HCT116 (cell line): ENCODE measurements at regions not wholly inside any gene's neighbourhood (a gene's known extent, or its start where the extent isn't known, plus 50 kb on each side); places are given as distances from the start of the nearest gene placed in this dataset.

Experiments used
- CEBPB ChIP-seq: IDR thresholded peaks from 2 replicates; pipeline ENCODE4 v1.6.1; 2012; ENCODE audit warnings: low read depth
- FOSL1 ChIP-seq: IDR thresholded peaks from 2 replicates; pipeline ENCODE4 v1.6.1; 2012; ENCODE audit warnings: low read depth
- POLR2A ChIP-seq: IDR thresholded peaks from 2 replicates; pipeline ENCODE4 v1.7.0; 2011; ENCODE audit warnings: borderline replicate concordance; ENCODE audit not compliant: insufficient read depth, insufficient read length; ENCODE audit errors: extremely low read depth
- SIN3A ChIP-seq: IDR thresholded peaks from 2 replicates; pipeline ENCODE4 v1.6.1; 2012; ENCODE audit warnings: low read depth
- SRF ChIP-seq: IDR thresholded peaks from 2 replicates; pipeline ENCODE4 v1.6.1; 2012; ENCODE audit warnings: low read depth
- TCF7L2 ChIP-seq: IDR thresholded peaks from 2 replicates; pipeline ENCODE4 v1.7.0; 2011; ENCODE audit warnings: borderline replicate concordance, inconsistent platforms; ENCODE audit not compliant: insufficient read depth, insufficient read length; ENCODE audit errors: extremely low read depth
- ZNF274 ChIP-seq: fragments of 200-500 bp; sonication (Bioruptor generic); IDR thresholded peaks from 2 replicates; pipeline ENCODE4 v1.6.1; 2014; ENCODE audit warnings: mild to moderate bottlenecking, low read depth, low read length, inconsistent platforms
- TF ChIP-seq, protein P1 (sequence below): IDR thresholded peaks from 2 replicates; pipeline ENCODE4 v1.6.1; 2012
- TF ChIP-seq, protein P2 (sequence below): IDR thresholded peaks from 2 replicates; pipeline ENCODE4 v1.6.1; 2011; ENCODE audit warnings: mild to moderate bottlenecking, low read length, moderate library complexity; ENCODE audit not compliant: insufficient replicate concordance; ENCODE audit errors: extremely low read depth
- TF ChIP-seq, protein P3 (sequence below), 3 experiments: fragments of 200-600 bp in 1 of 3; sonication (generic) in 1 of 3; IDR thresholded peaks in 2 of 3; conservative IDR thresholded peaks in 1 of 3; 2 replicates each; pipeline ENCODE4 v1.5.1; 2012 to 2017; ENCODE audit warnings: low read depth in 2 of 3, low read length in 2 of 3, antibody characterized with exemption in 1 of 3, borderline replicate concordance in 1 of 3, control low read depth in 1 of 3, mild to moderate bottlenecking in 1 of 3, mixed read lengths in 1 of 3, mixed run types in 1 of 3, moderate library complexity in 1 of 3; ENCODE audit not compliant: insufficient read depth in 1 of 3
- TF ChIP-seq, protein P4 (sequence below): IDR thresholded peaks from 2 replicates; pipeline ENCODE4 v1.6.1; 2012; ENCODE audit warnings: low read depth

DNA sequence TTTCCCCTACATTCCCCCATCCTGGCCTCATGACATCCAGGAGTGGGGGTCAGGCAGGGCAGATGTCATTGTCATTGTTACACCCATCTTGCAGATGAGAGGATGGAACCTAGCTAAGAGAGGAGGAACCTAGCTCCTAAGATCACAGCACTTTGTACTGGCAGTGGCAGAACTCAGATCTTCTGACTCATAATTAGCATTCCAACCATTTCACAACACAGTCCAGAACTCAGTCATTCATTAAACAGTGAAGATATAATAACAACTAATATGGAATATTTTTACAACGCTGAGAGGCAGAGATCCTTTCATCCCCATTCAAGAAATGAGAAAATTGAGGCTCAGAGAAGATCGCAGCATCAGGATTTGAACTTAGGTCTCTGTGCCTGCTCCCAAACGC is 127.8 kb downstream of the CHST1 start:
- TF ChIP-seq POLR2A: no peak
- TF ChIP-seq, protein P1, sequence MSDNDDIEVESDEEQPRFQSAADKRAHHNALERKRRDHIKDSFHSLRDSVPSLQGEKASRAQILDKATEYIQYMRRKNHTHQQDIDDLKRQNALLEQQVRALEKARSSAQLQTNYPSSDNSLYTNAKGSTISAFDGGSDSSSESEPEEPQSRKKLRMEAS: no peak
- TF ChIP-seq, protein P2, sequence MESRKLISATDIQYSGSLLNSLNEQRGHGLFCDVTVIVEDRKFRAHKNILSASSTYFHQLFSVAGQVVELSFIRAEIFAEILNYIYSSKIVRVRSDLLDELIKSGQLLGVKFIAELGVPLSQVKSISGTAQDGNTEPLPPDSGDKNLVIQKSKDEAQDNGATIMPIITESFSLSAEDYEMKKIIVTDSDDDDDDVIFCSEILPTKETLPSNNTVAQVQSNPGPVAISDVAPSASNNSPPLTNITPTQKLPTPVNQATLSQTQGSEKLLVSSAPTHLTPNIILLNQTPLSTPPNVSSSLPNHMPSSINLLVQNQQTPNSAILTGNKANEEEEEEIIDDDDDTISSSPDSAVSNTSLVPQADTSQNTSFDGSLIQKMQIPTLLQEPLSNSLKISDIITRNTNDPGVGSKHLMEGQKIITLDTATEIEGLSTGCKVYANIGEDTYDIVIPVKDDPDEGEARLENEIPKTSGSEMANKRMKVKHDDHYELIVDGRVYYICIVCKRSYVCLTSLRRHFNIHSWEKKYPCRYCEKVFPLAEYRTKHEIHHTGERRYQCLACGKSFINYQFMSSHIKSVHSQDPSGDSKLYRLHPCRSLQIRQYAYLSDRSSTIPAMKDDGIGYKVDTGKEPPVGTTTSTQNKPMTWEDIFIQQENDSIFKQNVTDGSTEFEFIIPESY: no peak
- TF ChIP-seq SRF: no peak
- TF ChIP-seq TCF7L2: no peak
- TF ChIP-seq ZNF274: no peak
- TF ChIP-seq, protein P3, sequence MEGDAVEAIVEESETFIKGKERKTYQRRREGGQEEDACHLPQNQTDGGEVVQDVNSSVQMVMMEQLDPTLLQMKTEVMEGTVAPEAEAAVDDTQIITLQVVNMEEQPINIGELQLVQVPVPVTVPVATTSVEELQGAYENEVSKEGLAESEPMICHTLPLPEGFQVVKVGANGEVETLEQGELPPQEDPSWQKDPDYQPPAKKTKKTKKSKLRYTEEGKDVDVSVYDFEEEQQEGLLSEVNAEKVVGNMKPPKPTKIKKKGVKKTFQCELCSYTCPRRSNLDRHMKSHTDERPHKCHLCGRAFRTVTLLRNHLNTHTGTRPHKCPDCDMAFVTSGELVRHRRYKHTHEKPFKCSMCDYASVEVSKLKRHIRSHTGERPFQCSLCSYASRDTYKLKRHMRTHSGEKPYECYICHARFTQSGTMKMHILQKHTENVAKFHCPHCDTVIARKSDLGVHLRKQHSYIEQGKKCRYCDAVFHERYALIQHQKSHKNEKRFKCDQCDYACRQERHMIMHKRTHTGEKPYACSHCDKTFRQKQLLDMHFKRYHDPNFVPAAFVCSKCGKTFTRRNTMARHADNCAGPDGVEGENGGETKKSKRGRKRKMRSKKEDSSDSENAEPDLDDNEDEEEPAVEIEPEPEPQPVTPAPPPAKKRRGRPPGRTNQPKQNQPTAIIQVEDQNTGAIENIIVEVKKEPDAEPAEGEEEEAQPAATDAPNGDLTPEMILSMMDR (IDR thresholded peaks at IDR 0.05 in 2 of 3, conservative IDR thresholded peaks at IDR 0.05 in 1 of 3; ENCODE audit: borderline replicate concordance in 1 of 3, insufficient read depth in 1 of 3, low read depth in 2 of 3, low read length in 2 of 3): no peak
- no peak for TF ChIP-seq FOSL1
- TF ChIP-seq SIN3A: no peak
- no peak for TF ChIP-seq CEBPB
- TF ChIP-seq, protein P4, sequence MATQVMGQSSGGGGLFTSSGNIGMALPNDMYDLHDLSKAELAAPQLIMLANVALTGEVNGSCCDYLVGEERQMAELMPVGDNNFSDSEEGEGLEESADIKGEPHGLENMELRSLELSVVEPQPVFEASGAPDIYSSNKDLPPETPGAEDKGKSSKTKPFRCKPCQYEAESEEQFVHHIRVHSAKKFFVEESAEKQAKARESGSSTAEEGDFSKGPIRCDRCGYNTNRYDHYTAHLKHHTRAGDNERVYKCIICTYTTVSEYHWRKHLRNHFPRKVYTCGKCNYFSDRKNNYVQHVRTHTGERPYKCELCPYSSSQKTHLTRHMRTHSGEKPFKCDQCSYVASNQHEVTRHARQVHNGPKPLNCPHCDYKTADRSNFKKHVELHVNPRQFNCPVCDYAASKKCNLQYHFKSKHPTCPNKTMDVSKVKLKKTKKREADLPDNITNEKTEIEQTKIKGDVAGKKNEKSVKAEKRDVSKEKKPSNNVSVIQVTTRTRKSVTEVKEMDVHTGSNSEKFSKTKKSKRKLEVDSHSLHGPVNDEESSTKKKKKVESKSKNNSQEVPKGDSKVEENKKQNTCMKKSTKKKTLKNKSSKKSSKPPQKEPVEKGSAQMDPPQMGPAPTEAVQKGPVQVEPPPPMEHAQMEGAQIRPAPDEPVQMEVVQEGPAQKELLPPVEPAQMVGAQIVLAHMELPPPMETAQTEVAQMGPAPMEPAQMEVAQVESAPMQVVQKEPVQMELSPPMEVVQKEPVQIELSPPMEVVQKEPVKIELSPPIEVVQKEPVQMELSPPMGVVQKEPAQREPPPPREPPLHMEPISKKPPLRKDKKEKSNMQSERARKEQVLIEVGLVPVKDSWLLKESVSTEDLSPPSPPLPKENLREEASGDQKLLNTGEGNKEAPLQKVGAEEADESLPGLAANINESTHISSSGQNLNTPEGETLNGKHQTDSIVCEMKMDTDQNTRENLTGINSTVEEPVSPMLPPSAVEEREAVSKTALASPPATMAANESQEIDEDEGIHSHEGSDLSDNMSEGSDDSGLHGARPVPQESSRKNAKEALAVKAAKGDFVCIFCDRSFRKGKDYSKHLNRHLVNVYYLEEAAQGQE: no peak
